IPS DF 19.7 (cell line): ENCODE measurements at regions not wholly inside any gene's neighbourhood (a gene's known extent, or its start where the extent isn't known, plus 50 kb on each side); places are given as distances from the start of the nearest gene placed in this dataset.
A peak's percentile ranks its signal among the peaks of the same experiment; 100 is the strongest.

Experiments
- DNase-seq: peaks from one replicate; pipeline ENCODE4 v3.0.0-alpha.2; 2013; ENCODE audit warnings: low read depth, low spot score

- DNase-seq: no peak
These were observed 434.8 kb upstream of the NPVF start for GRCh38 chr7:25662841-25663800.

- no peak for DNase-seq
These were observed 435.6 kb upstream of the NPVF start for GRCh38 chr7:25663877-25664276.

- no peak for DNase-seq
These were observed 436.3 kb upstream of the NPVF start for GRCh38 chr7:25664593-25664992.

GRCh38 chr7:25665374-25665773, 437.1 kb upstream of the NPVF start:
- no peak for DNase-seq

- DNase-seq: no peak
These were observed 437.8 kb upstream of the NPVF start for GRCh38 chr7:25665903-25666670.

GRCh38 chr7:25666671-25667060, 438.4 kb upstream of the NPVF start:
- no peak for DNase-seq

GRCh38 chr7:25669281-25669781, 441.0 kb upstream of the NPVF start:
- DNase-seq: no peak

- no peak for DNase-seq
These were observed 441.9 kb upstream of the NPVF start for GRCh38 chr7:25669961-25670841.

- no peak for DNase-seq
These were observed 442.8 kb upstream of the NPVF start for GRCh38 chr7:25671111-25671510.

GRCh38 chr7:25672496-25672895, 444.2 kb upstream of the NPVF start:
- no peak for DNase-seq

- no peak for DNase-seq
These were observed 447.6 kb upstream of the NPVF start for GRCh38 chr7:25675789-25676474.

- no peak for DNase-seq
These were observed 449.3 kb upstream of the NPVF start for GRCh38 chr7:25677595-25677994.

- DNase-seq: no peak
These were observed 449.9 kb upstream of the NPVF start for GRCh38 chr7:25678215-25678614.

GRCh38 chr7:25680636-25681035, 452.4 kb upstream of the NPVF start:
- DNase-seq: no peak

GRCh38 chr7:25684360-25684759, 456.1 kb upstream of the NPVF start:
- no peak for DNase-seq

- no peak for DNase-seq
These were observed 458.2 kb upstream of the NPVF start for GRCh38 chr7:25686493-25686892.

- no peak for DNase-seq
These were observed 457.8 kb upstream of the NFE2L3 start for GRCh38 chr7:25694211-25694610.

- DNase-seq: no peak
These were observed 457.3 kb upstream of the NFE2L3 start for GRCh38 chr7:25694699-25695098.

GRCh38 chr7:25696571-25696970, 455.4 kb upstream of the NFE2L3 start:
- DNase-seq: peak; percentile 17

GRCh38 chr7:25698451-25699113, 453.4 kb upstream of the NFE2L3 start:
- no peak for DNase-seq
